Kidney glomerular epithelial cell (primary cell): ENCODE measurements at regions not wholly inside any gene's neighbourhood (a gene's known extent, or its start where the extent isn't known, plus 50 kb on each side); places are given as distances from the start of the nearest gene placed in this dataset.

Experiments used
- DNase-seq: peaks from one replicate; lab custom pipeline; 2025; lab: John Stamatoyannopoulos, UW

DNA sequence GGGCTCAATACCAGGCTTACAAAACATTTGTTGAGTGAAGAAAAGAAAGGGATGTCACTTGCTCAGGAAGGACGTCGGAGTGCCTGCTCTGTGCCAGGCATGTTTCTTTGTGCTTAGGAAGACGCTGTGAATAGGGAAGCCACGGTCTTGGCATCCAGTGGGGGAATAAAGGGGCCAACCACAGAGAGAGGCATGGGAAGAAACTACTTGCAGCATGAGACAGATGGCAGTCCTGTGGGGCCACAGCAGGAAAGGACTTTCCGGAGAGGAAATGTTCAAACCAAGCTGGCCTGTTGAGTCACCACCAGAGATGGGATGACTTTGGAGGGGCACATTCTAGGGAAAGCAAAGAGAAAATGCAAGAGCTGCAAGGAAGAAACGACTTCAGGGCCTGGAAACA is 173.2 kb downstream of the CDH26 start:
- DNase-seq, result no peak

DNA sequence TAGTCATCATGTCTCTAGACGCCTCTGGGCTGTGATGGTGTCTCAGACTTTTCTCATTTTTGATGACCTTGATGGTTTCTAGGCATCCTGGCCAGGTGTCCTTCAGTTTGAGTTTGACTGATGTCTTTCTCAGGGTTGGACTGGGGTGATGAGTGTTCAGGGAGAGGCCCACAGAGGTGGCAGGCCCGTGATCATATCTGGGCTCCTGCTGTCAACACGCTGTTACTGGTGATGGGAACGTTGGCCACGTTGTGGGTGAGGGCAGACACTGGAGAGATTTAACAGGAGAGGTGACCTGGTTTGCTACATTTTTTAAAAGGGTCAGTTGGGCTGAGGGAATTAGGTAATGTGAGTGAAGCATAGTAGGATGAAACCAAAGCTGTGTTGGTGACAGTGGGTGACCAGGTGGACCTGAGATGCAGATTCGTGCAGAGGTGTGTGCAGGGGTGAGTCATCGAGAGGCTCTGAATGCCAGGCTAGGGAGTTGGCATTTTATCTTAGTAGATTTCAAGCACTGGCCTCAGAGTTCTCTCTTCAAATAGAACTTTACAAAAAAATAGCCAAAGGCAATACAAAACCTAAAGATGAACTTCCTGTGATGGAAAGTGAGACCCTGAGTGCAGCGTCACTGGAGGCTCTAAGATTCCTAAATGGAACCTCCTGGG is 174.1 kb downstream of the CDH26 start:
- DNase-seq, result no peak

- no peak for DNase-seq
Observed at GRCh38 chr20:60132827-60133670, 174.8 kb downstream of the CDH26 start.

GRCh38 chr20:60135276-60135675 is 177.1 kb downstream of the CDH26 start:
- no peak for DNase-seq

DNA sequence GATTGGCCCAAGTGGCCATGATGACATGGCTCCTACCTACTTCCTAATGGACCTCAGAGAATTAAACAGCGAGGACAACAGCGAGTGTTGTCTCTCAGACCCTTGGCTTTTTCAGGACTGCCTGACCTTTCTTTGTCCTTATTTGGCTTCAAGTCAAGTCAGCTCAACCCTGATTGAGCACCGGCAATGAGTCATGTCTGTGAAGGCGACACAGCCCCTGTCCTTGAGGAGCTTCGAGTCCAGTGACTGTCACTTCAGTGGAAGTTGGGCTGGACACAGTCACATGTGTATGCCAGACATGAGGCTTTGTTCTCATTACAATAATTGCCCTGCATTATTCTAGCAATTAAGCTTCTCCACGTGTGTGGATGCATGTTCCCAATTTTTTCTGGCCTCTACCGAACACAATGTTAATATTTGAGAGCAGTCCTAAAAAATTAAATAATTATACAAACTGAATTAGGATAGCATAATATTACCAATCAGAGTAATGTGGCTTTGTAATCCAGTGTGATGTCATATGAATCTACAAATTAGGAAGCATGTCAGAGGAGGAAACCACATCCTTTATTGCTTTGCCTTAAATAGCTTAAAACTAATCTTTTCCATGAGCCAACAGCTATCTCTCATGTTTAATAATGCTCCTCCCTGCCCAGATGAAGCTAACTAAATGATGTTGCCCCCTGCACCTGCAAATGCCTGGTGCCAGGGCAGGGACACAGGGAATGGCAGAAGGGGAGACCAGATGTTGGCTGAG is 178.6 kb downstream of the CDH26 start:
- no peak for DNase-seq

- no peak for DNase-seq
Observed at GRCh38 chr20:60137657-60138245, 179.5 kb downstream of the CDH26 start.

DNA sequence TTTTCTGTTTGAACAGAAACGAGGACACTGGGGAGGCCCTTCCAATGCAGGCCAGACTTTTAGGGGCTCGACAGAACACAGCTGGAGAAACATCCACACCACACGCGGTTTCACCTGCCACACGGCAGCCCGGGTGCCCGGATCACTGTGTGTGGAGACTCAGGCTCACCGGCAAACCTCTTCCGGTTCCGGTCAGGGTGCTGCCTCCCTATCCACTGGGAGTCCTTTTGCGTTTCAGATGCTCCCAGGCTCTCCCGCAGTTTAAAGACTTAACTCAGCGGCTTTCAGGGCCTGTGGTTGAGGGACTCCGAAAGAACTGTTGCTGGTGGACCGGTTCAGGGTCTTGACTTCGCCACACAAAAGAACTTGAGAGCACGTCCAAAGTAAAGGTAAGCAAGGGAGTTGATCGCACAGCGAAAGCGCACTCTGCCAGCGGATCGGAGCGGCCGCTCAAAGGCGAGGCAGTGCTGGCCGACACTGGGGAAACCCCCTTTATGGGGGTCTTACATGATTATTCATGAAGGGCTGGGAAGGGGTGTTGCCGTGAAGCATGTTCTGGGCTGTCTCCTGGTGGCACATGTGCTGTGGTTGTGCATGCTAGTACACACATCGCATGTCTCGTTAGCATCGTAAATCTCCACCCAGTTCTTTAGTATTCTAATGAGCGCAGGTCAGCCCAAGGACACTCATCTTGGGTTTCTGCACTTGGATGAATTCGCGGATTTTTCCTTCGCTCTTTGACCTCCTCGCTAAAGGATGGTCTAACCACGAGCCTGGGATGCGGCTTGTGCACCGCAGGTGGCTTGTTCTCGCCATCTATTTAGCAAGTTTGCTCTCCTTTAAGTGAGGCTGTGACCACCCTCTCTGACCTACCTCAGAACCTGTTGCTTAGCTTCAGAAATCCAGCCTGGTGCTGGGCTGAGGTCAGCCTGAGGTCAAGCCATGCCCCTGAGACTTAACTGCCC is 180.3 kb downstream of the CDH26 start:
- no peak for DNase-seq

- no peak for DNase-seq
Observed at GRCh38 chr20:60139663-60140446, 181.6 kb downstream of the CDH26 start.

- no peak for DNase-seq
Observed at GRCh38 chr20:60142587-60142986, 184.4 kb downstream of the CDH26 start.

DNA sequence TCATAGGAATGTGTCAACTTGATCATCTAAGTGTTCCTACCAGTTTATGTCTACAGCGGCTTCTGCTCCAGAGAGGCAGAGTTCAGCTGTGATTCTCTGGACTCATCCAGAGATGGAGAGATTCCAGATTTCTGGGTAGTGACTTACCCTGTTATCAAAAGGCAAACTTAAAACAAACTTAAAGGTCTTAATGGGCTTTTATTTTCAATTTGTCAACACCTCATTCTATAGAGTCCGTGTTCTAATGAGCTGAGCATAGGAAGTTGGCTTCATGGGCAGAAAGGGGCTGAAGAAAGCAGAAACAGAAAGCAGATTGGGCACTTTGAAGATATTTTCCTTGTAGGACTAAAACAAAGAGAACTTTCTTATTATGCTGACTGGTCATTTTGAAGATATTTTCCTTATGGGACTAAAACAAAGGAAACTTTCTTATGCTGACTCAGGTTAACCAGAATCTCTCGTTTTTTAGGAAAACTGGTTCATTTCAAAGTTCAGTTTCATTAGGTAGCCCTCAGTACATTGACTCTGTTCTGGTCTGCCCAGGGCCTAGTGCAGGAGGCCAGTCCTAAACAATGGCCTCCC is 185.1 kb downstream of the CDH26 start:
- no peak for DNase-seq

DNA sequence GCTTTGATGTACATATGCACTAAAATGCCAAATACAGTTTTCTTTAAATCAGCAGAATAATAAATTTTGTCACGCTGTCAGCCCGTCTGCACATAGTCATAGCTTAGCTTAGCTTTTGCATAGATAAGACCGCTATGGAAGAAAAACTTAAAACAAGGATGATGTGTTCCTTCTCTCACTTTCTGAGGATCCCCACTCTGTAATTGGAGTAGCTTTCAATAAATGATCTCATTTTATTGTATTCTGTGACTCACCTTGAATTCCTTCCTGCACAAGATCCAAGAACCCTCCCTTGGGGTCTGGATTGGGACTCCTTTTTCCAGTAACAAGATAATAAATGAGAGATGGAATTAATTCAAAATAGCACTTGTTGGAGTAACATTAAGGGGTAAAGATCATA is 186.2 kb downstream of the CDH26 start:
- DNase-seq, result no peak

GRCh38 chr20:60144974-60145527 is 186.8 kb downstream of the CDH26 start:
- no peak for DNase-seq

GRCh38 chr20:60147004-60147403 is 188.8 kb downstream of the CDH26 start:
- DNase-seq, result no peak

DNA sequence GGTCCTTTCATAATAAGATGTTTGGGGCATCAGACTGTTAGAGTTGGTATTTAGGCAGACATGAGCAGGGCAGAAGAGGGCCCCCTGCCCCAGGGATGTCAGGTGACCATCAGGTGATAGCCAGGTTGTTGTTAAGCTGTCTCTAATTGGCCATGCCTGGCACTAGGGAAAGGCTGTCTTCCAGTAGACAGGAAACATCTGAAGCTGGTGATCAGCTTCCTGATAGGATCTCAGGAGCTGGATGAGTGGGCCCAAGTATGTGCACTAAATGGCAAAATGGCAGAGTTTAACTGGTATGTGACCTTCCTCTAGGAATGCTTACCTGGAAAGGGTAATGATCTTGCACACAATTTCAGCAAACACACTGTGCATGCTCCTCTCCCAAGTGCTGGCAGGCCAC is 190.7 kb downstream of the CDH26 start:
- DNase-seq, result no peak

GRCh38 chr20:60152792-60153191 is 194.6 kb downstream of the CDH26 start:
- no peak for DNase-seq

GRCh38 chr20:60160451-60161145 is 202.4 kb downstream of the CDH26 start:
- no peak for DNase-seq

- DNase-seq, result no peak
Observed at GRCh38 chr20:60167812-60168211, 209.6 kb downstream of the CDH26 start.

- no peak for DNase-seq
Observed at GRCh38 chr20:60168963-60169362, 210.7 kb downstream of the CDH26 start.

- no peak for DNase-seq
Observed at GRCh38 chr20:60170116-60170515, 211.9 kb downstream of the CDH26 start.
